ENCODE measurements at regions not wholly inside any gene's neighbourhood (a gene's known extent, or its start where the extent isn't known, plus 50 kb on each side); places are given as distances from the start of the nearest gene placed in this dataset.

DNA sequence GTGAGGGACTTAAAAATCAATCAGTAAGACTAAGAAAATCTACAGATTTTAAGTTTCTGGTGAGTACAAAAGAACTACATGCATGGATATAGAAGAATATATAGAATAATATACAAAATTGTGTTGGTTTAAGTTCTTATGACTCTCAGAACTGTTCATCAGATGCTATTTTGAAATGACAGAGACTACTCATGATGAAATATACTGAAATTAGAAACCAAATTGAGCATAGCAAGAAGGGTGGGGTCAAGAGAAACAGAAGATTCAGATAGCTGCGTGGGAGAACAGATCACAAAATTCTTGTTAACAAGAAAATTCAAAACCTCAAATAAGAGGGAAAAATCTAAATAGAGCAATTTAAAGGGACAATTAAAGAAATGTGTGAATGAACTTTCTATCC, 2125.3 kb upstream of the RAG2 start:
- in situ Hi-C loops (cut with MboI; ENCODE audit: low pct_unique_long_range_greater_than_20kb, low sequenced_read_pairs, unreplicated experiment) = no loop called here
- TF ChIP-seq, protein P1, sequence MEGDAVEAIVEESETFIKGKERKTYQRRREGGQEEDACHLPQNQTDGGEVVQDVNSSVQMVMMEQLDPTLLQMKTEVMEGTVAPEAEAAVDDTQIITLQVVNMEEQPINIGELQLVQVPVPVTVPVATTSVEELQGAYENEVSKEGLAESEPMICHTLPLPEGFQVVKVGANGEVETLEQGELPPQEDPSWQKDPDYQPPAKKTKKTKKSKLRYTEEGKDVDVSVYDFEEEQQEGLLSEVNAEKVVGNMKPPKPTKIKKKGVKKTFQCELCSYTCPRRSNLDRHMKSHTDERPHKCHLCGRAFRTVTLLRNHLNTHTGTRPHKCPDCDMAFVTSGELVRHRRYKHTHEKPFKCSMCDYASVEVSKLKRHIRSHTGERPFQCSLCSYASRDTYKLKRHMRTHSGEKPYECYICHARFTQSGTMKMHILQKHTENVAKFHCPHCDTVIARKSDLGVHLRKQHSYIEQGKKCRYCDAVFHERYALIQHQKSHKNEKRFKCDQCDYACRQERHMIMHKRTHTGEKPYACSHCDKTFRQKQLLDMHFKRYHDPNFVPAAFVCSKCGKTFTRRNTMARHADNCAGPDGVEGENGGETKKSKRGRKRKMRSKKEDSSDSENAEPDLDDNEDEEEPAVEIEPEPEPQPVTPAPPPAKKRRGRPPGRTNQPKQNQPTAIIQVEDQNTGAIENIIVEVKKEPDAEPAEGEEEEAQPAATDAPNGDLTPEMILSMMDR (IDR thresholded peaks at IDR 0.05; ENCODE audit: extremely low read depth, insufficient read depth, missing control alignments) = no peak
- no peak for DNase-seq (ENCODE audit: low spot score)

DNA sequence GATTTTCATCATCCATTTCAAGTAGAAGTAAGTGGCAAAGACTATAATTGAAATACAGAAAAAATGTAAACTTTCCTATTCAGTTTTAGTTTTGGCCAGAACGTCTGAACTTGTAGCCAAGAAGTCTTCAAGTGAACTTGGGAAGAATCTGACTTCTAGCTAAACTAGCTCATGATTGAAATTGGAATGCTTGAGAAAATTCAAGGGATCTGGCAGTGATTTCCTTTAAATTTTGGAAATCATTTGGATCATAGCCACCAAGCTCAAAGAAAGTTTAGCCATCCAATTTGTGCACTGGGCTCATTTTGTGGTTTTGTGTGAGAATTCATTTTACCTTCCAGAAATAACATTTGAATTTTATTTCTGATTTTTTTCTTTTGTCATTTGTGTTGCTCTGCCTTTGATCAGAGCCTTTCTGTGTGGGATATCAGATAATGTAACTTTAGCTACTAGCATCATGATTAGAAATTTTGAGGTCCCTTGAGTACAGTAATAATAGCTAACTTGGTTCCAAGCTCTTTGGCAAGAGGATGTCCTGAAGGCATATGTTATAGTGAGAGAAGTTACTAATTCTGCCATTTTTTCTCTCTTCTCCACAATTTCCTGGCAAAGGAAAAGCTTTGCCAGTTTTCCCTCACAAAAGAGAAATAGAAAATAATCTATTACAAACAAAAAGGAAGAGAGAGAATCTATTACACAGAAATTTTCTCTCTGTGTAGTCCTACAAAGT, 2123.7 kb upstream of the RAG2 start:
- in situ Hi-C loops (cut with MboI; ENCODE audit: low pct_unique_long_range_greater_than_20kb, low sequenced_read_pairs, unreplicated experiment) = no loop called here
- TF ChIP-seq, protein P1 (IDR thresholded peaks at IDR 0.05; ENCODE audit: extremely low read depth, insufficient read depth, missing control alignments) = no peak

DNA sequence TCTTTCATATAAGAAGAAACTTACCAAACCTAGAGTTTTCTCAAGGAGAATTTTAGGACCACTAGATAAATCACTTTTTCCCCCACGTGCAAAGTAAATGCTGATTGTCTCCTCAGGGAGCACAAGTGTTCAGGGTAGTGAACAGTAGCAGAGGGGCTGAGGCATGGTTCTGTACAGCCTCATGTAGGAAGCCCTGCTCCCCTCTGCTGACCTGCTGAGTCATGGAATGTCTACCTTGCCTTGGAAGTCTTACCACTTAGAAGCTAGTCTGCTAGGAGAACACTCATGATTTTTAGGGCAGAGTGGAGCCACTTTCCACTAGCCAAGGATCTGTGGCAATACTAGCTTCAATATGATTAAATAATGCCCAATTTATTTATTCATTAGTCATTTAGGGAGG, 2120.6 kb upstream of the RAG2 start:
- TF ChIP-seq, protein P1 (IDR thresholded peaks at IDR 0.05; ENCODE audit: extremely low read depth, insufficient read depth, missing control alignments) = no peak
- in situ Hi-C loops (cut with MboI; ENCODE audit: low pct_unique_long_range_greater_than_20kb, low sequenced_read_pairs, unreplicated experiment) = no loop called here
- no peak for DNase-seq (ENCODE audit: low spot score)

More for the DNA sequence above, 2123.7 kb upstream of the RAG2 start:
- no peak for DNase-seq (ENCODE audit: low spot score)

- no peak for DNase-seq (ENCODE audit: low spot score)
- TF ChIP-seq, protein P1 (IDR thresholded peaks at IDR 0.05; ENCODE audit: extremely low read depth, insufficient read depth, missing control alignments) = no peak
- in situ Hi-C loops (cut with MboI; ENCODE audit: low pct_unique_long_range_greater_than_20kb, low sequenced_read_pairs, unreplicated experiment) = no loop called here
Measured at GRCh38 chr11:38718049-38718448, 2120.0 kb upstream of the RAG2 start.

- TF ChIP-seq, protein P1 (IDR thresholded peaks at IDR 0.05; ENCODE audit: extremely low read depth, insufficient read depth, missing control alignments) = no peak
- no peak for DNase-seq (ENCODE audit: low spot score)
- in situ Hi-C loops (cut with MboI; ENCODE audit: low pct_unique_long_range_greater_than_20kb, low sequenced_read_pairs, unreplicated experiment) = no loop called here
Measured at GRCh38 chr11:38711110-38711509, 2113.1 kb upstream of the RAG2 start.

DNA sequence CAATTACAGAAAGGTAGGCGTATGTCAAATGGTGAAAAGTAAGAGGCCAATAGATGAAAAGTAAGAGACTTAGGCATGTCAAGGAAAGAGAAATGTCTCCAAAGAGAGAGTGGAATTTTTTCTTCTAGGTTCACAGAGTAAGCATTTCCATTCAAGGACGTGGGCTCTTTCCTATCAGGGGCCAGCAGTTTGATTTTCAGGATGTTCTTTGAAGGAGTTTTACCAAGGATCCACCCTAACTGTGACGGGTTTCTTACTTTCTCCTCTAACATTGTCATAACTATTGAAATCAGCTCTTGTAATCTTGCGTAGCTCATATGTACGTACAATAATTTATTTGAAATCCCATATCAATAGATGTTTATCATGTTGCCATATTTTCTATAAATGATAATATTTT, 2112.2 kb upstream of the RAG2 start:
- TF ChIP-seq, protein P1 (IDR thresholded peaks at IDR 0.05; ENCODE audit: extremely low read depth, insufficient read depth, missing control alignments) = no peak
- in situ Hi-C loops (cut with MboI; ENCODE audit: low pct_unique_long_range_greater_than_20kb, low sequenced_read_pairs, unreplicated experiment) = no loop called here
- DNase-seq (ENCODE audit: low spot score) = no peak
